ENCODE measurements at regions not wholly inside any gene's neighbourhood (a gene's known extent, or its start where the extent isn't known, plus 50 kb on each side); places are given as distances from the start of the nearest gene placed in this dataset.

DNA sequence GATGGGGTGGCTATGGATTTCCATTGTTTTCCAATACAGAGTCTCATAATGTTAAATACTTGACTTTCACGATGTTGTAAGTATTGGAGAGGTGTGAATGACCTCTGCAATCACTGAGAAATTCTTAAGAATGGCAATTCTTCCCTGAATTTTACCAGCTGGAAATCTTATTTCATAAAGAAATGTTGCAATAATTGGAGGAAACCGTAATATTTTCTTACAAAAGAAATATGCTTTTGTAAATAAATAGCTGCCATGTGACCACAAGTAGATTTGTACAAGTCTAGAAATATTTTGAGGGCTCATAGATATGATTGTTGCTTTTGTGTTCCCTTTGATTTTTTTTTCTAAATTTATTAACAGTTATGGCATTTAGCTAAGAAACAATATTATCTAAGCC, 308.7 kb upstream of the ATP2B1 start:
- Histone ChIP-seq H3K27me3 (no peaks in the 10 kb centered on the region), H3K27ac (no peak overlapping the region)
- TF ChIP-seq POLR2A (IDR thresholded peaks at IDR 0.05) (no peak), POLR2AphosphoS5 (IDR thresholded peaks at IDR 0.05; ENCODE audit: insufficient read depth in 1 of 2, low read depth in 1 of 2) (no peak)
- TF ChIP-seq, protein P1, sequence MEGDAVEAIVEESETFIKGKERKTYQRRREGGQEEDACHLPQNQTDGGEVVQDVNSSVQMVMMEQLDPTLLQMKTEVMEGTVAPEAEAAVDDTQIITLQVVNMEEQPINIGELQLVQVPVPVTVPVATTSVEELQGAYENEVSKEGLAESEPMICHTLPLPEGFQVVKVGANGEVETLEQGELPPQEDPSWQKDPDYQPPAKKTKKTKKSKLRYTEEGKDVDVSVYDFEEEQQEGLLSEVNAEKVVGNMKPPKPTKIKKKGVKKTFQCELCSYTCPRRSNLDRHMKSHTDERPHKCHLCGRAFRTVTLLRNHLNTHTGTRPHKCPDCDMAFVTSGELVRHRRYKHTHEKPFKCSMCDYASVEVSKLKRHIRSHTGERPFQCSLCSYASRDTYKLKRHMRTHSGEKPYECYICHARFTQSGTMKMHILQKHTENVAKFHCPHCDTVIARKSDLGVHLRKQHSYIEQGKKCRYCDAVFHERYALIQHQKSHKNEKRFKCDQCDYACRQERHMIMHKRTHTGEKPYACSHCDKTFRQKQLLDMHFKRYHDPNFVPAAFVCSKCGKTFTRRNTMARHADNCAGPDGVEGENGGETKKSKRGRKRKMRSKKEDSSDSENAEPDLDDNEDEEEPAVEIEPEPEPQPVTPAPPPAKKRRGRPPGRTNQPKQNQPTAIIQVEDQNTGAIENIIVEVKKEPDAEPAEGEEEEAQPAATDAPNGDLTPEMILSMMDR (IDR thresholded peaks at IDR 0.05) = no peak

DNA sequence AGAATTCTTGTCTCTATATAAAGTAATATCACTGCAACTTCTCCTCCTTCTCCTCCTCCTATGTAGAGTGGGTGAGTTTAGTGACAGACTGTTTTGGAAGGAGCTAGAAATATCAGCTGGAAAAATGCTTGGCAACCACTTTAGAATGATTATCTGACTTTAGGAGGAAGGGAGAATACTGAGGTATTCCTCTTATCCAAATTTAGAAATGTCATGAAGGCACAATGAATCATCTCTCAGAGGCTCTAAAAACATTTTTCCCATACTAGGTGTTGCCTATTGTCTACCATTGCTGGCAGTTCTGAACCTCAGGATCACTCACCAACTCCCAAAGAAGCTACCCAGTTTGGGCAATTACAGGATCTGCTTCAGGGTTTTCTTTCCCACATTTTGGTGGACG, 306.6 kb upstream of the ATP2B1 start:
- Histone ChIP-seq H3K9me3 (no peaks in the 10 kb centered on the region), H3K4me1 (no peaks in the 10 kb centered on the region), H3K27me3 (no peaks in the 10 kb centered on the region), H3K36me3 (no peaks in the 10 kb centered on the region), H3K4me3 (no peak overlapping the region), H3K27ac (no peak overlapping the region)
- DNase-seq (ENCODE audit: extremely low spot score in 2 of 2) = no peak
- intact Hi-C loops (cut with DNase I) = no loop called here
- TF ChIP-seq, protein P1 (IDR thresholded peaks at IDR 0.05) = no peak
- no peak for TF ChIP-seq POLR2AphosphoS5 (IDR thresholded peaks at IDR 0.05; ENCODE audit: insufficient read depth in 1 of 2, low read depth in 1 of 2)
- no peak for TF ChIP-seq POLR2A (IDR thresholded peaks at IDR 0.05)

More for the DNA sequence above, 308.7 kb upstream of the ATP2B1 start:
- H3K36me3 ChIP-seq = no peaks in the 10 kb centered on the region
- DNase-seq (ENCODE audit: extremely low spot score in 2 of 2) = no peak
- H3K4me3 ChIP-seq = no peak overlapping the region
- H3K9me3 ChIP-seq = no peaks in the 10 kb centered on the region
- no peaks in the 10 kb centered on the region for H3K4me1 ChIP-seq
- intact Hi-C loops (cut with DNase I) = no loop called here

DNA sequence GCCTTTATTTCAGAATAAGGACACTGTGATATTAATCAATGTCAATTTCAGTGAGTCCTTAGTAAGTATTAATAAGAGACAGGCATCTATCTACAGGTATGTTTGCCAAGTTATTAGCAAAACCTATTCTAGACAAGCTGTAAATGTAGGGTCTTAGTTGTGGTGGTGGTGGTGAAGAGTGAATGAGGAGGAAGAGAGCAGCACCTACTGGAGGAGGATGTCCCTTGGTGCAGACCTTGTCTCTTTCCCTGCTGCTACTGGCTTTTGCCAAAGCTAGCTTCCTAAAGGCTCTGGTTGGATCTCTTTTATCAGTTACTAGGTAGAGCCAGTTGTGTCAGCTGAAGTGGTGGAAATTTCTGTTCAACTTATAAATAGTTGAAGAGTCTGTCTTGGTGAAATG, 304.8 kb upstream of the ATP2B1 start:
- no peak overlapping the region for H3K27ac ChIP-seq
- no peaks in the 10 kb centered on the region for H3K27me3 ChIP-seq
- no peaks in the 10 kb centered on the region for H3K36me3 ChIP-seq
- intact Hi-C loops (cut with DNase I) = no loop called here
- H3K4me3 ChIP-seq = no peak overlapping the region
- no peak for DNase-seq (ENCODE audit: extremely low spot score in 2 of 2)
- H3K4me1 ChIP-seq = no peaks in the 10 kb centered on the region
- no peak for TF ChIP-seq POLR2AphosphoS5 (IDR thresholded peaks at IDR 0.05; ENCODE audit: insufficient read depth in 1 of 2, low read depth in 1 of 2)
- no peak for TF ChIP-seq POLR2A (IDR thresholded peaks at IDR 0.05)
- TF ChIP-seq, protein P1 (IDR thresholded peaks at IDR 0.05) = no peak
- H3K9me3 ChIP-seq = no peaks in the 10 kb centered on the region

DNA sequence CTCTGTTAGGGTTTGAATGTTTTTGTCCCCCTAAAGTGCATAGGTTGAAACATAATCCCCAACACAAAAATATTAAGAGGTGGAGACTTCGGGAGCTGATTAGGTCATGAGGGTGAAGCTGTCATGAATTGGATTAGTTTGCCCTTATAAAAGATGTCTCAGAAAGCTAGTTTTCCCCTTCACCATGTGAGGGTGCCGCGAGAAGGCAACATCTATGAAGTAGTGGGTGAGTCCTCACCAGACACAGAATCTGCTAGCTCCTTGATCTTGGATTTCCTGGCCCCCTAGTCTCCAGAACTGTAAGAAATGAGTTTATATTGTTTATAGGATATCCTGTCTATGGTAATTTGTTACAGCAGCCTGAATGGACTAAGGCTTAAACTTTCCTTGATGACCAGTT, 301.5 kb upstream of the ATP2B1 start:
- no peaks in the 10 kb centered on the region for H3K9me3 ChIP-seq
- no peak for DNase-seq (ENCODE audit: extremely low spot score in 2 of 2)
- TF ChIP-seq POLR2A (IDR thresholded peaks at IDR 0.05) (no peak), POLR2AphosphoS5 (IDR thresholded peaks at IDR 0.05; ENCODE audit: insufficient read depth in 1 of 2, low read depth in 1 of 2) (no peak)
- TF ChIP-seq, protein P1 (IDR thresholded peaks at IDR 0.05) = no peak
- H3K36me3 ChIP-seq = no peaks in the 10 kb centered on the region
- H3K27ac ChIP-seq = no peak overlapping the region
- no peaks in the 10 kb centered on the region for H3K4me1 ChIP-seq
- no peaks in the 10 kb centered on the region for H3K27me3 ChIP-seq
- intact Hi-C loops (cut with DNase I) = no loop called here
- H3K4me3 ChIP-seq = no peak overlapping the region

DNA sequence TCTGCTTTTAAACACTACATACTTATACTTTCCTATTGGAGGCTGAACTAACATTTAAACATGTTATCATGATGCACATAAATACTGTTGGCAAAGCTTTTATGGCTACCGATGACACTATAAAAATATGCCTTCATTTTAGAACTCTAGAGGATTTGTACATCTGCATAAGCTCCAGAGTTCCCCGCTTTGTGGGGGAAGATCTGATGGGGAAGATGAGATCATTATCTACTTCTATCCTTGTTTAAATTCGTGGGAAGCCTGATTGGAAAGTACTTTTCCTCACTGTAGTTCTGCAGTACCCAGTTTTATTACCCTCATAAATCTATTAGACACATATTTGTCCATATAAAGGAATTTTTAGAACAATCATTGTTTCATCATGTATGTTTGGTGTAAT, 299.6 kb upstream of the ATP2B1 start:
- Histone ChIP-seq H3K4me1 (no peaks in the 10 kb centered on the region), H3K36me3 (no peaks in the 10 kb centered on the region), H3K27me3 (no peaks in the 10 kb centered on the region), H3K4me3 (no peak overlapping the region), H3K27ac (no peak overlapping the region), H3K9me3 (no peaks in the 10 kb centered on the region)
- DNase-seq (ENCODE audit: extremely low spot score in 2 of 2) = no peak
- TF ChIP-seq, protein P1 (IDR thresholded peaks at IDR 0.05) = no peak
- intact Hi-C loops (cut with DNase I) = no loop called here

Measured in vagina (tissue), 2 donors.